PC-3 (cell line): ENCODE measurements at regions not wholly inside any gene's neighbourhood (a gene's known extent, or its start where the extent isn't known, plus 50 kb on each side); places are given as distances from the start of the nearest gene placed in this dataset.

Experiments
- CTCF ChIP-seq: fragments of 300-600 bp; sonication (generic); conservative IDR thresholded peaks from 2 replicates; pipeline ENCODE4 v1.5.1; 2017; ENCODE audit warnings: antibody characterized with exemption, low read depth, mild to moderate bottlenecking, low read length
- EZH2 ChIP-seq: fragments of 300-600 bp; sonication (generic); IDR thresholded peaks from one replicate; pipeline ENCODE4 v1.6.1; 2017; ENCODE audit warnings: antibody characterized with exemption, mild to moderate bottlenecking, low read length; ENCODE audit not compliant: unreplicated experiment
- EZH2phosphoT487 ChIP-seq: fragments of 300-600 bp; sonication (generic); IDR thresholded peaks from 2 replicates; pipeline ENCODE4 v1.6.1; 2018; ENCODE audit warnings: mild to moderate bottlenecking, antibody characterized with exemption, low read length, borderline replicate concordance

- TF ChIP-seq CTCF: no peak
- TF ChIP-seq EZH2phosphoT487: no peak
- no peak for TF ChIP-seq EZH2
Observed at GRCh38 chr11:86740628-86741483, 59.5 kb upstream of the PRSS23 start.
